CD14-positive monocyte (primary cell): ENCODE measurements at regions not wholly inside any gene's neighbourhood (a gene's known extent, or its start where the extent isn't known, plus 50 kb on each side); places are given as distances from the start of the nearest gene placed in this dataset.

ENCODE experiments used
- DNase-seq, 3 donors: peaks; one replicate each; pipeline ENCODE4 v3.0.0-alpha.2; 2011 to 2022
- H2AFZ ChIP-seq: 2 replicates; pipeline ENCODE4 v1.6.0; 2012; ENCODE audit warnings: mild to moderate bottlenecking, low read depth, low read length, inconsistent platforms; ENCODE audit not compliant: insufficient read depth, poor library complexity, severe bottlenecking
- H3K27ac ChIP-seq, 2 donors: 1 replicate in 1 of 2; 2 replicates in 1 of 2; pipeline ENCODE4 v1.5.1; 2012 to 2013; ENCODE audit warnings: low read length in 2 of 2, control low read depth in 1 of 2, inconsistent platforms in 1 of 2, low read depth in 1 of 2, mild to moderate bottlenecking in 1 of 2
- H3K27me3 ChIP-seq, 2 donors: one replicate each; pipeline versions ENCODE4 v1.6.0 to v1.6.1; 2011 to 2013; ENCODE audit warnings: low read length in 2 of 2; ENCODE audit not compliant: control insufficient read depth in 2 of 2, insufficient read depth in 2 of 2
- H3K36me3 ChIP-seq, 2 donors: replicated peaks in 1 of 2; 1 replicate in 1 of 2; 2 replicates in 1 of 2; pipeline versions ENCODE4 v1.5.1 to v1.6.1; 2012 to 2013; ENCODE audit warnings: low read length in 2 of 2, control low read depth in 1 of 2, inconsistent platforms in 1 of 2, mild to moderate bottlenecking in 1 of 2; ENCODE audit not compliant: insufficient read depth in 2 of 2, control insufficient read depth in 1 of 2
- H3K4me1 ChIP-seq, 2 donors: 1 replicate in 1 of 2; 2 replicates in 1 of 2; pipeline versions ENCODE4 v1.5.1 to v1.6.1; 2012 to 2013; ENCODE audit warnings: low read length in 2 of 2, control low read depth in 1 of 2, inconsistent platforms in 1 of 2, mild to moderate bottlenecking in 1 of 2, moderate library complexity in 1 of 2; ENCODE audit not compliant: insufficient read depth in 2 of 2, control insufficient read depth in 1 of 2
- H3K4me2 ChIP-seq: replicated peaks from 2 replicates; pipeline ENCODE3; 2012; ENCODE audit warnings: low read length, moderate library complexity, mild to moderate bottlenecking; ENCODE audit not compliant: poor library complexity, severe bottlenecking; ENCODE audit errors: extremely low read depth
- H3K4me3 ChIP-seq, 3 experiments: fragments of 200-600 bp in 1 of 3; sonication (generic) in 1 of 3; replicated peaks in 1 of 3; 1 replicate in 2 of 3; 2 replicates in 1 of 3; pipeline ENCODE4 v1.5.1; 2011 to 2013; ENCODE audit warnings: low read length in 3 of 3, mild to moderate bottlenecking in 3 of 3, control low read depth in 2 of 3, low read depth in 2 of 3, inconsistent platforms in 1 of 3, moderate library complexity in 1 of 3
- H3K79me2 ChIP-seq: 2 replicates; pipeline ENCODE4 v1.6.0; 2012; ENCODE audit warnings: mild to moderate bottlenecking, control low read depth, inconsistent platforms, low read length, moderate library complexity; ENCODE audit not compliant: insufficient read depth
- H3K9ac ChIP-seq: 2 replicates; pipeline ENCODE4 v1.6.0; 2017; ENCODE audit warnings: low read length, mild to moderate bottlenecking; ENCODE audit not compliant: insufficient read depth, poor library complexity, severe bottlenecking
- H3K9me3 ChIP-seq, 2 donors: replicated peaks in 1 of 2; 1 replicate in 1 of 2; 2 replicates in 1 of 2; pipeline versions ENCODE4 v1.5.1 to v1.6.1; 2012 to 2013; ENCODE audit warnings: low read length in 2 of 2, control low read depth in 1 of 2; ENCODE audit not compliant: control insufficient read depth in 1 of 2, insufficient read depth in 1 of 2
- H4K20me1 ChIP-seq: 2 replicates; pipeline ENCODE4 v1.6.0; 2012; ENCODE audit warnings: mild to moderate bottlenecking, low read length, control low read depth, moderate library complexity; ENCODE audit not compliant: insufficient read depth
- H3K27ac Mint-ChIP-seq, 7 donors: one replicate each; pipeline ENCODE4 v1.8.0; 2020; ENCODE audit warnings: mild to moderate bottlenecking in 7 of 7, mixed read lengths in 7 of 7, moderate library complexity in 6 of 7, inconsistent platforms in 2 of 7
- H3K27me3 Mint-ChIP-seq, 3 donors: one replicate each; pipeline ENCODE4 v1.8.0; 2021 to 2022; ENCODE audit warnings: low read depth in 3 of 3, mild to moderate bottlenecking in 3 of 3, mixed read lengths in 3 of 3, moderate library complexity in 3 of 3, inconsistent platforms in 1 of 3
- H3K36me3 Mint-ChIP-seq, 2 donors: one replicate each; pipeline ENCODE4 v1.8.0; 2020; ENCODE audit warnings: mixed read lengths in 2 of 2, inconsistent platforms in 1 of 2, mild to moderate bottlenecking in 1 of 2
- H3K4me1 Mint-ChIP-seq: one replicate; pipeline ENCODE4 v1.8.0; 2020; ENCODE audit warnings: mild to moderate bottlenecking, mixed read lengths
- H3K4me3 Mint-ChIP-seq, 2 donors: one replicate each; pipeline ENCODE4 v1.8.0; 2020; ENCODE audit warnings: mild to moderate bottlenecking in 2 of 2, mixed read lengths in 2 of 2, moderate library complexity in 1 of 2
- H3K9me3 Mint-ChIP-seq, 7 donors: one replicate each; pipeline ENCODE4 v1.8.0; 2020 to 2022; ENCODE audit warnings: mixed read lengths in 7 of 7, mild to moderate bottlenecking in 6 of 7, moderate library complexity in 6 of 7, inconsistent platforms in 2 of 7
- CTCF ChIP-seq: fragments of 200-600 bp; IDR thresholded peaks from one replicate; pipeline ENCODE4 v1.8.0; 2022; ENCODE audit warnings: antibody characterized with exemption, mild to moderate bottlenecking
- WGBS: methylation state at CpG from one replicate; pipeline ENCODE4 v1.1.5; 2013; ENCODE audit warnings: missing lambda C conversion rate; ENCODE audit not compliant: insufficient coverage; 5-methylcytosine and 5-hydroxymethylcytosine counted together
- intact Hi-C, 2 donors: fragments of 100-400 bp; cut with micrococcal nuclease; formaldehyde crosslinking; loops; one replicate each; pipeline versions ENCODE4 v1.15.0 to v1.15.1; 2023

GRCh38 chr18:64710105-64710861 is 561.4 kb upstream of the LINC00305 start:
- intact Hi-C loops = no loop called here
- no peak overlapping the region for H3K27ac ChIP-seq
- peaks cover 35% of the 10 kb centered on the region for H3K4me1 Mint-ChIP-seq
- H3K4me1 ChIP-seq = peaks cover 19 to 30% of the 10 kb centered on the region in 2 donors
- H3K27me3 Mint-ChIP-seq = no peaks in the 10 kb centered on the region
- no peak for DNase-seq
- no peak overlapping the region for H3K9ac ChIP-seq
- H3K27me3 ChIP-seq = no peaks in the 10 kb centered on the region
- no peak overlapping the region for H2AFZ ChIP-seq
- no peaks in the 10 kb centered on the region for H3K36me3 ChIP-seq
- H3K4me3 Mint-ChIP-seq = no peak overlapping the region
- no peak overlapping the region for H3K4me2 ChIP-seq
- no peak overlapping the region for H3K4me3 ChIP-seq
- peaks cover 0 to 3% of the 10 kb centered on the region in 2 donors for H3K36me3 Mint-ChIP-seq
- H3K79me2 ChIP-seq = no peaks in the 10 kb centered on the region
- H3K9me3 Mint-ChIP-seq = peaks cover 6 to 24% (median 14%) of the 10 kb centered on the region in 7 donors
- 100% methylated on average over 1 of the region's 2 CpGs for WGBS
- H4K20me1 ChIP-seq = no peaks in the 10 kb centered on the region
- H3K27ac Mint-ChIP-seq = no peak overlapping the region
- H3K9me3 ChIP-seq = peaks cover 3 to 7% of the 10 kb centered on the region in 2 donors
- no peak for TF ChIP-seq CTCF

GRCh38 chr18:64707052-64707451 is 558.2 kb upstream of the LINC00305 start:
- Histone ChIP-seq H3K27me3 (no peaks in the 10 kb centered on the region), H3K27ac (no peak overlapping the region), H3K4me3 (peak overlapping the region in 1 of 3 experiments; percentile 8), H3K4me1 (peaks cover 5 to 7% of the 10 kb centered on the region in 2 donors), H3K9me3 (peaks cover 7 to 10% of the 10 kb centered on the region in 2 donors), H3K4me2 (no peak overlapping the region), H3K36me3 (no peaks in the 10 kb centered on the region), H2AFZ (peak overlapping the region; percentile 36), H3K9ac (no peak overlapping the region), H4K20me1 (no peaks in the 10 kb centered on the region), H3K79me2 (no peaks in the 10 kb centered on the region)
- Mint-ChIP-seq H3K4me1 (peaks cover 17% of the 10 kb centered on the region), H3K36me3 (peaks cover 0 to 3% of the 10 kb centered on the region in 2 donors), H3K9me3 (peaks cover 6 to 24% (median 13%) of the 10 kb centered on the region in 7 donors), H3K4me3 (peak overlapping the region in 1 of 2 donors; percentile 42), H3K27ac (no peak overlapping the region), H3K27me3 (peaks cover 0 to 1% (median 0%) of the 10 kb centered on the region in 3 donors)
- peak; percentile 6 to 13 (median 7) for DNase-seq
- intact Hi-C loops = no loop called here
- TF ChIP-seq CTCF = no peak
